NT2/D1 (cell line): ENCODE measurements at regions not wholly inside any gene's neighbourhood (a gene's known extent, or its start where the extent isn't known, plus 50 kb on each side); places are given as distances from the start of the nearest gene placed in this dataset.

Experiments used
- SUZ12 ChIP-seq: IDR thresholded peaks from 2 replicates; pipeline ENCODE4 v1.6.1; 2011; ENCODE audit not compliant: insufficient read length, insufficient read depth; ENCODE audit errors: extremely low read depth
- YY1 ChIP-seq: IDR thresholded peaks from 2 replicates; pipeline ENCODE4 v1.6.1; 2011; ENCODE audit not compliant: insufficient read length, insufficient read depth
- ZNF274 ChIP-seq: IDR thresholded peaks from 2 replicates; pipeline ENCODE4 v1.6.1; 2011; ENCODE audit warnings: mild to moderate bottlenecking, low read depth, low read length

DNA sequence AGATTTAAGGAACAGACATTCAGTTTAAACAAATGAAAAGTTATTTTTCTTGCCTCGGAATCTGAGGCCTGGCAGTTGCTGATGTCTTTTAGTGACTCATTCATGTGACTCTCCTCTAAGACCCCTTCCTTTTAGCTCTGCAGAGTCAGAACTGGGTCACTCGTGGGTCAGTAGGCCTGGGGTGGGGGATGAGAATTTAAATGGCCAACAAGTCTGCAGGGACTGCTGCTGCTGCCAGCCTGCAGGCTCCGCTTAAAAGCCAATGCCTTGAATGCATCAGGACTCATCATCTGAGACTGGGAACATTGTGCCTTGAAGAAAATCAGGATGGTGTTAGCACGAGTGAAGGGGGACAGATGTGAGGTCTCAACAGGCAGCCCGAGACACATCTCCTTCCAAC is 404.3 kb downstream of the CDH26 start:
- TF ChIP-seq YY1 = no peak
- TF ChIP-seq ZNF274 = no peak
- TF ChIP-seq SUZ12 = no peak
